ENCODE measurements at regions not wholly inside any gene's neighbourhood (a gene's known extent, or its start where the extent isn't known, plus 50 kb on each side); places are given as distances from the start of the nearest gene placed in this dataset.

GRCh38 chr6:21772884-21773575, 179.5 kb downstream of the SOX4 start:
- H3K9me3 ChIP-seq (ENCODE audit: control insufficient read depth, low read length), result no peaks in the 10 kb centered on the region
- H3K4me1 ChIP-seq (ENCODE audit: control insufficient read depth, insufficient read depth, low read length), result peaks cover 6% of the 10 kb centered on the region
- no peaks in the 10 kb centered on the region for H3K27me3 Mint-ChIP-seq (ENCODE audit: insufficient read depth)
- no peaks in the 10 kb centered on the region for H3K9me3 Mint-ChIP-seq
- H3K27ac Mint-ChIP-seq, result peak overlapping the region; percentile 35
- H3K27ac ChIP-seq (ENCODE audit: low read depth, low read length), result peak overlapping the region; percentile 87
- DNase-seq, result no peak
- peaks cover 44% of the 10 kb centered on the region for H3K4me1 Mint-ChIP-seq
- no peak overlapping the region for H3K4me3 ChIP-seq (ENCODE audit: low read length)
- H3K9ac ChIP-seq (ENCODE audit: extremely low read depth, low read length, poor library complexity, severe bottlenecking), result no peak overlapping the region
- 80 to 93% methylated on average over 7 to 9 of the region's 9 CpGs for WGBS, 2 experiments (ENCODE audit: insufficient coverage in 1 of 2, insufficient read length in 1 of 2)
- no peaks in the 10 kb centered on the region for H3K27me3 ChIP-seq (ENCODE audit: control insufficient read depth, insufficient read depth, low read length, poor library complexity, severe bottlenecking)
- no peak for TF ChIP-seq CTCF (conservative IDR thresholded peaks at IDR 0.05)
- no peak overlapping the region for H3K4me3 Mint-ChIP-seq
- H3K36me3 ChIP-seq (ENCODE audit: control insufficient read depth, insufficient read depth, low read length), result peaks cover 52% of the 10 kb centered on the region
- peaks cover 30% of the 10 kb centered on the region for H3K36me3 Mint-ChIP-seq (ENCODE audit: low read depth)

- H3K4me3 ChIP-seq (ENCODE audit: low read length), result no peak overlapping the region
- no peak for TF ChIP-seq CTCF (conservative IDR thresholded peaks at IDR 0.05)
- no peaks in the 10 kb centered on the region for H3K9me3 ChIP-seq (ENCODE audit: control insufficient read depth, low read length)
- H3K4me3 Mint-ChIP-seq, result no peak overlapping the region
- 91 to 95% methylated on average over 4 to 6 of the region's 6 CpGs for WGBS, 2 experiments (ENCODE audit: insufficient coverage in 1 of 2, insufficient read length in 1 of 2)
- H3K4me1 Mint-ChIP-seq, result peaks cover 44% of the 10 kb centered on the region
- H3K27me3 Mint-ChIP-seq (ENCODE audit: insufficient read depth), result no peaks in the 10 kb centered on the region
- peaks cover 30% of the 10 kb centered on the region for H3K36me3 Mint-ChIP-seq (ENCODE audit: low read depth)
- no peaks in the 10 kb centered on the region for H3K9me3 Mint-ChIP-seq
- peak overlapping the region; percentile 87 for H3K27ac ChIP-seq (ENCODE audit: low read depth, low read length)
- peaks cover 53% of the 10 kb centered on the region for H3K36me3 ChIP-seq (ENCODE audit: control insufficient read depth, insufficient read depth, low read length)
- peaks cover 6% of the 10 kb centered on the region for H3K4me1 ChIP-seq (ENCODE audit: control insufficient read depth, insufficient read depth, low read length)
- no peaks in the 10 kb centered on the region for H3K27me3 ChIP-seq (ENCODE audit: control insufficient read depth, insufficient read depth, low read length, poor library complexity, severe bottlenecking)
- peak overlapping the region; percentile 35 for H3K27ac Mint-ChIP-seq
- H3K9ac ChIP-seq (ENCODE audit: extremely low read depth, low read length, poor library complexity, severe bottlenecking), result no peak overlapping the region
- no peak for DNase-seq
Observed at GRCh38 chr6:21773576-21773968, 180.0 kb downstream of the SOX4 start.

GRCh38 chr6:21777846-21778245, 184.3 kb downstream of the SOX4 start:
- Mint-ChIP-seq H3K4me1 (peaks cover 26% of the 10 kb centered on the region), H3K36me3 (ENCODE audit: low read depth) (peaks cover 42% of the 10 kb centered on the region), H3K27me3 (ENCODE audit: insufficient read depth) (no peaks in the 10 kb centered on the region), H3K27ac (no peak overlapping the region), H3K4me3 (no peak overlapping the region), H3K9me3 (no peaks in the 10 kb centered on the region)
- Histone ChIP-seq H3K27ac (ENCODE audit: low read depth, low read length) (no peak overlapping the region), H3K9me3 (ENCODE audit: control insufficient read depth, low read length) (no peaks in the 10 kb centered on the region), H3K36me3 (ENCODE audit: control insufficient read depth, insufficient read depth, low read length) (peaks cover 64% of the 10 kb centered on the region), H3K9ac (ENCODE audit: extremely low read depth, low read length, poor library complexity, severe bottlenecking) (no peak overlapping the region), H3K27me3 (ENCODE audit: control insufficient read depth, insufficient read depth, low read length, poor library complexity, severe bottlenecking) (no peaks in the 10 kb centered on the region), H3K4me1 (ENCODE audit: control insufficient read depth, insufficient read depth, low read length) (no peaks in the 10 kb centered on the region), H3K4me3 (ENCODE audit: low read length) (no peak overlapping the region)
- no peak for TF ChIP-seq CTCF (conservative IDR thresholded peaks at IDR 0.05)
- 93% methylated on average over 1 of the region's 1 CpG; no CpG with 5 or more reads in 1 of the 2 experiments for WGBS, 2 experiments (ENCODE audit: insufficient coverage in 1 of 2, insufficient read length in 1 of 2)
- no peak for DNase-seq

Measured in endodermal cell (in vitro differentiated cells).